ENCODE measurements at regions not wholly inside any gene's neighbourhood (a gene's known extent, or its start where the extent isn't known, plus 50 kb on each side); places are given as distances from the start of the nearest gene placed in this dataset.
A peak's percentile ranks its signal among the peaks of the same experiment; 100 is the strongest.

GRCh38 chr14:104351849-104352492, 213.6 kb downstream of the KIF26A start:
- no TSS peak for BruUV-seq (replicated peaks)
- TF ChIP-seq ZNF511 (CRISPR knock-in tag; IDR thresholded peaks at IDR 0.05): no peak
- TF ChIP-seq EP400 (IDR thresholded peaks at IDR 0.05): no peak
- no peak for TF ChIP-seq MAFK (IDR thresholded peaks at IDR 0.05; ENCODE audit: low read length)
- TF ChIP-seq ZBTB40 (IDR thresholded peaks at IDR 0.05): 0 out of 2 replicates have a peak, but pooled peaks have one; percentile 47
- TF ChIP-seq ZBTB40 (CRISPR knock-in tag; IDR thresholded peaks at IDR 0.05): no peak
- TF ChIP-seq TBP (optimal IDR thresholded peaks at IDR 0.05; ENCODE audit: low read depth, low read length): no peak
- no peak for TF ChIP-seq MIER1 (IDR thresholded peaks at IDR 0.05; ENCODE audit: low read depth)
- no peak for TF ChIP-seq NFRKB (IDR thresholded peaks at IDR 0.05; ENCODE audit: low read depth)
- TF ChIP-seq ZNF668 (CRISPR knock-in tag; IDR thresholded peaks at IDR 0.05): no peak
- no peak for TF ChIP-seq ATF6 (CRISPR knock-in tag; IDR thresholded peaks at IDR 0.05)
- no peaks in the 10 kb centered on the region for H4K20me1 ChIP-seq (replicated peaks; ENCODE audit: control insufficient read depth, insufficient read depth, low read length)
- H3K27ac ChIP-seq (ENCODE audit: extremely low read depth, low read depth, low read length): no peak overlapping the region
- no peaks in the 10 kb centered on the region for H3K79me2 ChIP-seq (ENCODE audit: control insufficient read depth, insufficient read depth, low read length)
- H3K4me3 ChIP-seq: no peak overlapping the region
- H2AFZ ChIP-seq (ENCODE audit: low read depth, low read length): no peak overlapping the region
- no peaks in the 10 kb centered on the region for H3K9me1 ChIP-seq (ENCODE audit: control insufficient read depth, insufficient read depth, low read length)
- in situ Hi-C loops (cut with MboI): no loop called here
- no peak for FAIRE-seq
- 3% methylated on average over 11 of the region's 11 CpGs for WGBS (ENCODE audit: insufficient coverage, low coverage, missing lambda C conversion rate)
- no peak for ATAC-seq
- ChIA-PET POLR2A (no interaction called here), CTCF (ENCODE audit: low intra/inter-chr PET ratio) (no interaction called here)
- H3K4me2 ChIP-seq (ENCODE audit: insufficient read depth, low read length): no peak overlapping the region
- intact Hi-C loops (cut with micrococcal nuclease): no loop called here
- no peaks in the 10 kb centered on the region for H3K36me3 ChIP-seq (ENCODE audit: control insufficient read depth, insufficient read depth, low read length)
- peaks cover 0 to 5% of the 10 kb centered on the region in 2 experiments; a peak in 1 of 5 replicates for H3K4me1 ChIP-seq (replicated peaks in 1 of 2; ENCODE audit: control insufficient read depth in 2 of 2, insufficient read depth in 2 of 2, low read length in 2 of 2)
- no peaks in the 10 kb centered on the region for H3K27me3 ChIP-seq (ENCODE audit: control insufficient read depth in 2 of 2, insufficient read depth in 2 of 2, low read length in 2 of 2)
- H3K9ac ChIP-seq (ENCODE audit: insufficient read depth in 1 of 2, low read depth in 2 of 2, low read length in 2 of 2): no peak overlapping the region
- no peak for DNase-seq (ENCODE audit: extremely low read depth in 1 of 4, low spot score in 3 of 4)
- no peaks in the 10 kb centered on the region for H3K9me3 ChIP-seq (replicated peaks; ENCODE audit: control insufficient read depth, insufficient read depth, low read depth, low read length)

Measured in K562 (cell line).